ENCODE measurements at regions not wholly inside any gene's neighbourhood (a gene's known extent, or its start where the extent isn't known, plus 50 kb on each side); places are given as distances from the start of the nearest gene placed in this dataset.
"Not testable (repeated sequence)": the region's sequence is repeated elsewhere in the genome, so short reads cannot be mapped to it uniquely, and the experiment has no call there.

DNA sequence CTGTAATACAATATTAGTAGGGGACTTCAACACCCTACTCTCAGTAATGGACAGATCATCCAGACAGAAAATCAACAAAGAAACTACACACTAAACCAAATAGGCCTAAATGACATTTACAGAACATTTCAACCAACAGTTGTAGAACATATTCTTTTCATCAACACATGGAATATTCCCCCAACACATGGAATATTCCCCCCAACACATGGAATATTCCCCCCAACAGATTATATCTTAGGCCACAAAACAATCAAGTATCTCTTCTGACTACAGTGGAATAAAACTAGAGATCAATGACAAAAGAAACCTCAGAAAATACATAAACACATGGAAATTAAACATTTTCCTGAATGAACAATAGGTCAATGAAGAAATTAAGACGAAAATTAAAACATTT, 187.2 kb upstream of the RBBP8 start:
- DNase-seq, result no peak

DNA sequence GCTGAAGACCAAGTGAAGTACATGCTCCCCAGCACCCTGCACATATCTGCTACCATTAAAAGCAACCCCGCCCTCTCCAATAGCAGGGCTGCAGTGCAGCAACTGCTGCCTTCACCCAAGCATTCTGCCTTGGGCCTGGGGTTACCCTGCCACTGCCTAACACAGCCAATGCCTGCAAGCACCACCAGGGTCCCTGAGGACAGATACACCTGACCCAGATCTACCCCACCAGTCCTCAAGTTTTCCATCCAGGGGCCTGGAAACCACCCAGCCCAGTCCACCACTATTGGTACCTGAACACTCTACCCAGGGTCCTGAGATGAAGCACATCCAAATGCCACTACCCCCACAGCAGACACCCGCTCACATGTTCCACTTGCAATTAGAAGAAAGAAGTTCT, 181.1 kb upstream of the RBBP8 start:
- no peak for DNase-seq

DNA sequence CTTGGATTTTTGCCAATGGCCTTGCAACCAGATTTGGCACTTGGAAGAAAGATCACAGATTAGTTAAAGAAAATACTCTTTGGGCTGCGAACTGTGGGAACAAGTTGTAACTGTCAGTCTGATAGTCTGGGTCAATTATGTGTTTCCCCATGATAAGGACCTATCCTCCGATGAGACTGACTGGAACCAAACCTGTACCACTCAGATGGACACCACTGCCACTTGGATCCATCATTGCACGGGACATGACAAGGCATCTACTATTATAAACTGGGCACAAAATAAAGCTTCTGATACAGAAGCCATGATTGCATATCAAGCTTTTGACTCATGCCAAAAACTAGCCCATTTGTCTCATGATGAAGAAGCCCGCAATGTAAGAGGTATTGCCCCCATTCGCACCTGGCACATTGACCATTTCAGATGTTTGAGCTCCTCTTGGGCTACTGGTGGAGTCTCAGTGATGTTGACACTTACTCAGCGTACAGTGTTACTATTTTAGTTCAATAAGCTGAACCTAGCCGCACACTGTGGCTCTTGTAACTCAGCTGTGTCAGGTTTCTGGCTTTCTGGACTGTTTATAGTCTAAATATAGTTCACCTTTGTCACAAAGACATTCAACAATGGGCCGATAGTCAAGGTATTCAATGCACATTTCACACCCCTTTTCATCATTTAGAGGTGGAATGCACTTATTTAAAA, 179.8 kb upstream of the RBBP8 start:
- DNase-seq, result no peak

DNA sequence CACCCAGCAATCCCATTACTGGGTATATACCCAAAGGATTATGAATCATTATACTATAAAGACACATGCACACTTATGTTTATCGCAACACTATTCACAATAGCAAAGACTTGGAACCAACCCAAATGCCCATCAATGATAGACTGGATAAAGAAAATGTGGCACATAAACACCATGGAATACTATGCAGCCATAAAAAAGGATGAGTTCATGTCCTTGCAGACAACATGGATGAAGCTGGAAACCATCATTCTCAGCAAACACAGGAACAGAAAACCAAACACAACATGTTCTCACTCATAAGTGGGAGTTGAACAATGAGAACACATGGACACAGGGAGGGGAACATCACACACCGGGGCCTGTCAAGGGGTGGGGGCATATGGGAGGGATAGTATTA, 169.1 kb upstream of the RBBP8 start:
- not testable (repeated sequence) for DNase-seq

DNA sequence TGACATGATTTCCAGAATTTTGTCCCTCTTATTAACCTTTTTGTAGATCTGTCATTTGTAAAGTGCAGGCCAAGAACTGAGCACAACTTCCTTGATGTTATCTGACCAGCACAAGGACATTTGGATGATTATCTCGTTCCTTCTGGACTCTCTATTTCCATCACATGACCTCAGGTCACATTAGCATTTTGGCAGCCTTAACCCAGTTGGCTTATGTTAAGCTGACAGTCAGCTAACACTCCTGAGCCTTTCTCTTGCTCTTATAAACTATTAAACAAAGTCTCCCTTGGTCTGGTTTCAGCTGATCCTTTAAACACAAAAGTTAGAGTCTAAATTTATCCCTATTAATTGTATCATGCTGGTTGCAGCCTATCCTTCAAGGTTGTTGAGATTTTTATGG, 167.2 kb upstream of the RBBP8 start:
- DNase-seq, result no peak

DNA sequence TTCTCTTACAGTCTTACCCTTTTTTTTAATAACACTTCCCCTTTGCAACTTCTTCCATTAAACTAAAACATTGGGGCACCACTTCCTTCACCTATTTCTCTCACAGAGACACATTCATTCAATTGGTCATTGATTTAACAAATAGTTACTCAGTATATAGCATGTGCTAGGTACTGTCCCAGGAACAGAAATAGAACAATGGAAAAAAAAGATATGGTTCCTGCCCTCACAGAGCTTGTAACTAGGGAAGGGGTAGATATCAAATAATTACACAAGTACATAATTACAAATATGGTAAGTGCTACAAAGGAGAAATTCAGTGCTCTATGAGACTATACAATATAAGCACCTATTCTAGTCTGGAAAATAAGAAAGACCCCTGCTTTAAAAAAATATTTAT, 165.5 kb upstream of the RBBP8 start:
- no peak for DNase-seq

DNA sequence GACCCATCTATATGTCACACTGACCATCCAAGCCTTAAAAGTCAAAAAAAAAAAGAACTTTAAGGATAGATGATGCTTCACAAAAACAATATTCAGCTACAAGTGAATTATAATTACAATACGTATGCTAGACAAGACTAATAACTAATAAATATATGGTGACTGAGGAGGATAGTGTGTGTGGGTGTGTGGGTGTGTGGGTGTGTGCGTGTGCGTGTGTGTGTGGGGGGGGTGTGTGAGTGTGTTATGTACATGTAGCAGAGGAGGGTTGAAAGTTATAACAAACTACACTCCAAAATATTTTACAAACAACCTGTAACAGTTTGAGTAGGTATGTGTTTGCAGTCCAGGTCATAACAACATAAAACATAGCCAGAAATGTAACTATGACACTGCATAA, 159.2 kb upstream of the RBBP8 start:
- DNase-seq, result no peak

DNA sequence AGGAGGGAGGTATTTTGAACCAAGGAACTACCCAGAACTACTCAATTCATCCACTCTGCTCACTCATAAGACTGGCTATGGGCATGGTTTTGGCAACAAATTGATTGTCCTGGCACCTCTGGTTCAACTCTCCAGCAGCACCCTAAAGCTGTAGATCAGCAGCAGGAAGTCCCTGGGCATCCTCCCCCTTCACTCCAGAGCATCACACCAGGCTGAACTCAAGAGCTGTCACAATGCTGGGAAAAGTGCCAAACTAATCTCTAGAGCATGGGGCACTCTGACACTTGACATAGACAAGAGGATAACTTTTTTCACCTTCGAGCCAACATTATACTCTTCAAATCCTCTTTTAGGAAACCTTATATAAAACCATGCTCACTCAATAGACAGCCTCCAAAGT, 154.1 kb upstream of the RBBP8 start:
- peak; percentile 3 for DNase-seq

DNA sequence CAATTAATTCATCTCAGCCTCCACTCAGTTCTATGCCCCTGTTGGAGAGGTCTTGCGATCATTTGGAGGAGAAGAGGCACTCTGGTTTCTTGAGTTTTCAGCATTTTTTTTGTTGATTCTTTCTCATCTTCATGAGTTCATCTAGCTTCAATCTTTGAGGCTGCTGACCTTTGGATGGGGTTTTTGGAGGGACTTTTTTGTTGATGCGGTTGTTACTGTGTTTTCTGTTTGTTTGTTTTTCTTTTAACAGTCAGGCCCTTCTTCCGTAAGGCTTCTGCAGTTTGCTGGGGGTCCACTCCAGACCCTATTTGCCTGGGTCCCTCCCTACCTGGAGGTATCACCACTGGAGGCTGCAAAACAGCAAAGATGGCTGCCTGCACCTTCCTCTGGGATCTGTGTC, 149.9 kb upstream of the RBBP8 start:
- DNase-seq, result no peak

DNA sequence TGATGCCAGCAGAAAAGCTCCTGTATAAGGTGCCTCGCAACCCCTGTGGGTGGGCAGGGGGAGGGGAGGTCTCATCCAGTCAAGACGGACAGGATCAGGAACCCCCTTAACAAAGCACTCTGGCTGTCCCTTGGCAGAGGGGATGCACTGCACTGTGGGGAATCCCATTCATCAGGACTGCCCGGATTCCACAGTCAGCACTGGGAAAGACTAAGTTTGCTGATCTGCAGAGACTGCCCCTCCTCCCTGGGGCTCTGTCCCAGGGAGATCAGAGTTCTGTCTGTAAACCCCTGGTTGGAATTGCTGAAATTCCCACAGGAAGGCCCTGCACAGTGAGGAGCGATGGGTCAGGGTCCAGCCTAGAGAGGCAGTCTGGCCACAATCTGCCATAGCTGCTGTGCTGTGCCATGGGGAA, 149.5 kb upstream of the RBBP8 start:
- no peak for DNase-seq

DNA sequence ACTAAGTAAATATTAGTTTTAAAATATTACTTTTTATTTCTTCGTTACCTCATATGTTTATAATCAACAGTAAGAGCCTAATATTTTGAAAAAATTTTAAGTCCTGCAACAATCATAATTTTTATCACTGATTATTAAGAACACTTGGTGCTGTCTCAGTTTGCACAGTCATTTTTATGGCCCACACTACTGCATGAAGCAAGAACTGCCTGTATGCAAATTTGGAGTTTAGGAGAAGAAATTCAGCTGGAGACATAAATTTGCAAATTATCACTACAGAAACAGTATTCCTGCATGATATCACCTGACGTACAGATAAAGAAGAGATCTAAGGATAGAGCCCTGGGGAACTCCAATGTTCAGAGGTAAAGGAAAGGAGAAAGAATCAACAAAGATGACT, 144.1 kb upstream of the RBBP8 start:
- DNase-seq, result no peak

DNA sequence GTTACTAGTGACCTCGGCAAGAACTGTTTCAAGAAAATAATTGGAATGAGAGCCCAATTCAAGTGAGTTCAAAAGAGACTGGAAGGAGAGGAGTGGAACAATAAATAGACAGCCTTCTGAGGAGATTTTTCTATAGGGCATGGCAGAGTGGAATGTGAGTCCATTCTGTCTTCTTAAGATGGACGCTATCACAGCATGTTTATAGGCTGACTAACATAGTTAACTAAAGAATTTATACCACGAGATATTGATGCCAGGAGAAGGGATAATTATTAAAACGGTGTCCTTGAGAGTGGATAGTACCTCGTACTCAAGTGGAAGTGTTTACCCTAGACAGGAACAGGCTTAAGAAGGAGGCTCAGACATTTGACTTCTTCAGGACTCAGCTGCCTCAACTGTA, 143.5 kb upstream of the RBBP8 start:
- DNase-seq, result no peak

DNA sequence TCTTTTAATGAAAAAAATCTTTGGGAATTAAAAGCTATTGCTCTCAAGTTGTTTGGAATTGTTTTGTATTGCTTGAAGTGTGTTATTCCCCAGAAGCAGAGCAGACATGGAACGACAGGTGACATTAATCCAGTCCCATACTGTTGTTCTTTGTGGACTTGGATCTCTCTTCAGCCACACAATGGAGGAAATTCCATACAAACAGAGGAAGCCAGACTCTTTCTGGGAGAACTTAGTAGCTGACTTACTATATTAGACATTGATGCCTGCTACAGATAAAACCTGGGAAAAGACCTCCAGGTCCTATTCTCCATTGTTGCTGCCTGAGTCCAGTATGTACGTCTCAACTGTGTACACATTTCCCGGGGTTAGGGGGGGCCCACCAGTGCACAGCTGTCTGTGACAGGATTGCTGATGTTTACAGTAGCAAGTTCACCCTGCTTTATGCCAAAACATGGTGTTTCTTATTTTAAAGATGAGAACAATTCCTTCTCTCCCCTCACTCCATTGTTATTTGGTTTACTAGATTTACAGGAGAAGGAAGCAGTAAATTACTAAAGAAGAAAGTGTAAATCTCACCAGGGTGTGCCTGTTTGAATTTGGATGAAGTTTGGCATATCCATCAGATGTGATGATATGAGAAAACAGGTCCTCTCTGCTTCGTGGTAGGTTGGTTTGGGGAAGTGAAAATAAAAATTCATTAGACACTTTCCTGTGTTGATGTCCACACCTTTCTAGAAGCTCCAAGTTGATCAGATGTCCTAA, 142.4 kb upstream of the RBBP8 start:
- no peak for DNase-seq

DNA sequence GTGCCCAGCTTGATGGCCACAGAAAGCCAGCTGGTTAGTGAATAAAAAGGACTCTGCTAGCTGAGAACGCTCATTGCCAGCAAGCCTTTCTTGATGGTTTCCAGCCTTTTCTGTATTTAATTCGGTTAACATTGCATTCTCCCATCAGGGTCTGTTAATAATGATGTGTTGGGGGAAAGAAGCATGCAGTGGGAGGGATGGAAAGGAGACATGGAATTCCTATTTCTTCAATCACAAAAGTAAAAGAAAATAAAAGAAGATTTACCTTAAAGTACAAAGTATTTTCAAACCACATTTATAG, 141.9 kb upstream of the RBBP8 start:
- no peak for DNase-seq

DNA sequence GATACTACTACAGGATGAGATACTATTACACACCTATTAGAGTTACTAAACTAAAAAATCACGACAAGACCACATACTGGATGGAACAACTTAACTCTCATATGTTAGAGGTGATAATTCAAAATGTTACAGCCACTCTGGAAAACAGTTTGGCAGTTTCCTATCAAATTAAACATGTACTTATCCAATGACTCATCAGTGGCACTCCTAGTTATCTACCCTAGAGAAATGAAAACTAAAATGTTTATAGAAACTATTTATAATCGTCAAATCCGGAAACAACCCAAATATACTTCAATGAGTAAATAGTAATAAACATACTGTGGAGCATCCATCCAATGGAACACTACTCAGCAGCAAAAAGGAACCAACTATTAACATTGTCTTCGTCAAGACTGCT, 137.0 kb upstream of the RBBP8 start:
- DNase-seq, result no peak

DNA sequence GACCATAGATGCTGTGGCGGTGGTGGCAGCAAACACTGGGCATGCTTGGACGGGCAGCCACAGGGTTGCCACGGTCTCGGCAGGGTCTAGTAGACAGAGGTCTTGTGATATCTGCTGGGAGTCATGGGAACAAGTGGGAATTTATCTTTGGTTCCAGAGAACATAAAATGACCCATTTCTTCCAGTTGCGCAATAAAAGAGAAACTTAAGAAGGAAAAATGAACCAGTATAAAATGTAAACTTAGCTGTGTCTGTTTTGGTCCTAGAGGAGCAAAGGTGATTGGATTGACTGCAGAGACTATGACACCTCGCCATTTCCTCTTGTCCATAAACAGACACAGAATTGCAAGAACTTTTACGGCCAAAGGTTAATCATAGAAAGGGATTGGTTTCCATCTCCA, 132.6 kb upstream of the RBBP8 start:
- DNase-seq, result no peak

DNA sequence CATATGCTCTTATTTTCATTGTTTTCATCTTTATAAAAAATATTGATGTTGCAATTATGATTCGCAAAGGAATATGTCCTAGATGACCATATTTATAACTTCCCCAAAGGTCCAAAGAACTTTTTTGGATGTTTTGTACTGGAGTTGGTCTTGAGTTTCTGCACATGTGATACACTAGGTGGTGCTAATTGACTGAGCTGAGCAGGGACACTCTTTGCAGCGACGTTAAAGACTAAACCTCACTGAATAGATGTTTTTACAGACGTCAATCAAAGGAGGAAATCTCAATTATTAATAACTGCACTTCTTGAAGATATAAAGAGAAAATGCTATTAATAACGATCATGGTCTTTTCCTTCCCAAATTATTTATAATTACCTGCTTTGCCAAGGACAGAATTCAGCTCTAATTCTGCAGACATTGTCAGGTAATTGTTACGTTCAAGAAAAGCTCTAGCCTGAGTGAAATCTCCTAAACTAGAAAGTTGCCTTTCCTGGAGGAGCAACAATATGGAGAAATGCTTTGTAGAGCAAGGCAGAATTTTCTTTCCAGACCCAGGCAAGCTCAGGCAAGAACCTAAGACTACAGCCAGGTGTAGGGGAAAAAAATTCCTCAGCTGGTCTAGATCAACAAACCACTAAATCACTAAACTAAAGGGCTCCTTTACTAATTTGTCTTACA, 119.3 kb upstream of the RBBP8 start:
- peak; percentile 23 for DNase-seq

DNA sequence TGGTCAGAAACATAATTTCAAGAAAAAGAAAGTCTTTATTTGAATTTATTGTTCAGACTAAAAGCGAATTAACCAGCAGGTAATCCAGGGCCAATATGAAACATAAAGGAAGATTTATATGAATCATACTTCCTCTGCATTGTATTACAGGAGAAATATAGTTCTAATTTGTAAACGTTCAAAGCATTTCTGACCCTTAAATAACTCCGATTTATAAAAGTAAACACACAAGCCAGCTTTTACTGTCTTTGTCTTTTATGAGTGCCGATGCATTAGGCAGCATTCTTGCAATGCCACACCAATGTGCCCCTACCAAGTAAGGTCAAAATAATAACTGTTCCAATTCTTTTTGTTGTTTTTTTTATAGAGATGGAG, 118.8 kb upstream of the RBBP8 start:
- DNase-seq, result no peak

DNA sequence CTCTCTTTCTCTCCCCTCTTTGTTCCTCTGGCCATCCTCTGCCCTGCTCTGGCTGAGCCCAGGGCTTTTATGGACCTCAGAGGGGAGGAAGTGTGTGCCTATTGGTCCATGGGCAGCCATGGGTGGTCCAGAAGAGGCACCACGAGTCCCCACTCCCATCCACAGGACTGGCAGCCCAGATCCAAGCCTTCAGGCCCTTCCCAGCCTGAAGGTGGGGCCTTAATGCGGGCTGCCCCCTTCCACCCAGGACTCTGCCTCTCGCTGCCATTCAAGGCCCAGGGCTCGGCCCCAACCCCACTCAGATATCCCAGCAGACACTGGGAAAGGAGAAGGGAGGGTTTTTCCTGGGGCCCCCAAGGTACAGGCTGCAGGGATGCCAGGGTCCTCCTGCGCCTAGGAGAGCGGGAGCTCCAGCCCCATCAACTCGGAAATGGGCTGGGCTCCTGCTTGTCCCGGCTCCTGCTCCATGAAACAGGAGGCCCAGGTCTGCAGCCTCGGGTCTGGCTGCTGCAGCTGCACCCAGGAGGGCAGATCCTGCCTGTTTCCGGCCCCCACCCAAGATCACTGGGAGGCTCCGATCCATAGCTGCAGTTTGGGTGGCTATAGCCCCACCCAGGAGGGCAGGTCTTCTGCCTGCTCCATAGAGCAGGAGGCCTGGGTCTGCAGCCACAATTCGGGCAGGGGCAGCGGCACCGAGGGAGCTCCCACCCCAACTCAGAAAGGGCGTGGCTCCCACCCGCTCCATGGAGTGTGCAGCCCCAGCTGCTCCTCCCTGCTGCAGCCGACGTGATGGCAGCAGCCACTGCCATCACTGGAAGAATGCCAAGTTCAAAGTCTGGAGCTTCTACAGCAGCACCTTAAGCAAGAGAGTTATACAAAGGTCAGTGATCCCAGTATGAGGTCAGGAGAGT, 116.6 kb upstream of the RBBP8 start:
- no peak for DNase-seq

DNA sequence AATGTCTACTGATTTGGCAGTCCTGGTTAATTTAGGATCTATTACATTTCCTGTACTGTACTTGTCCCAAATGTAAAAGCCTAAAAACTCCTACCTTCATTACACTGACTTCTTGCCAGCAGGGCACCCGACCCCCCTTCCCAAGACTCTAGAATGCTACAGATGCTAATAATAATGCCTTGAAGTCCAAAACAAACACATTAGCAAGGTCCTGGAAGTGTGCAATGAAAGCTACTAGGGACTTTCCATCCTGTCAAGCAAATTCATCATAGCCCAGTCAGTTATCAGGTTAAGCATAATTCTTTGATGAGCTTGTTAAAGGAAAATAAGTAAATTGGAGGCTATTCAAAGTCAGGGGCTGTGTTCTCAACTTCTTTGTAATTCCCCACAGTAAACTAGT, 115.3 kb upstream of the RBBP8 start:
- no peak for DNase-seq

DNA sequence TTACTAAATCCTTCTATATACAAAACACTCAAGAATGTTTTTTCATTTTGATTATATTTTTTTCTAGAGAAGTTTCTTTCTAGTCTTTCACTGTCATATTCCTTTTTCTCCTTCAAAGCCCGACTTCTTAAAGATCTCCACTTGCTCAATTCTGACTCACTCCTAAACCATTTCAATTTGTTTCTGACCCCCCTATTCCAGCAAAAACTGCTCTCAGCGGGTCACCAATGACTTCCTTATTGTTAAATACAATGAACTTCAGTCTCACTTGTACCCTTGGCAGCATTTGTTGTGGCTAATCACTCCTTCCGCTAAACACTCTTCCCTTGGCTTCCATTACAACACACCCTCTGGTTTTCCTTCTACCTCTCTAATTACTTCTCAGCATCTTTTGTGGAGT, 111.1 kb upstream of the RBBP8 start:
- DNase-seq, result peak; percentile 44

DNA sequence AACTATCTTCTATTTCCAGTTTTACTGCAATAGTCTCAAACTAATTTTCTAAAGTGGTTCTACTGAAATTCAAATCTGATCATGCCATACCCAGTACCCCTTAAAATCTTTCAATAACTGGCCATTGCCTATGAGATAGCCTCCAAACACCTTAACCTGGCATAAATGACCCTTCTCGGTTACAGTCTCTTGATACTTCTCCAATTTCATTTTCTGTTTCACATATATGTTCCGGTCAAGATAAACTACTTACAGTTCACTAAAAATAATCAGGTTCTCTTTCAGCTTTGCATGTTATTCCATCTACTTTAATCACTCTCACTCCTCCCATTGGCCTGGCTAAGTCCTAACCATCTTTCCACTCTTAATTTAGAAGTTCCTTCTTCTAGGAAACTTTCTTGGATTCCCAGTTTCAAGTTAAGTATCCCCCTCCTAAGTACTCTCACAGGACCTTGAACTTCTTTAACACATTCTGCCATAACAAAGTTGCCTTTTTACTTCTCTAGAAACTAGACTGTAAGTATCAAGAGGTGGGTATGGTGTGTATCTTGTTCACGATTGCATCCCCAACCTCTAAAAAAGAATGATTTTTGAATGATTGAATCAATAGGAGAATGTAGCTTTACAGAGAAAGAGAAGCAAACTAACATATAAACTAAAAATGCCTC, 110.2 kb upstream of the RBBP8 start:
- DNase-seq, result no peak

DNA sequence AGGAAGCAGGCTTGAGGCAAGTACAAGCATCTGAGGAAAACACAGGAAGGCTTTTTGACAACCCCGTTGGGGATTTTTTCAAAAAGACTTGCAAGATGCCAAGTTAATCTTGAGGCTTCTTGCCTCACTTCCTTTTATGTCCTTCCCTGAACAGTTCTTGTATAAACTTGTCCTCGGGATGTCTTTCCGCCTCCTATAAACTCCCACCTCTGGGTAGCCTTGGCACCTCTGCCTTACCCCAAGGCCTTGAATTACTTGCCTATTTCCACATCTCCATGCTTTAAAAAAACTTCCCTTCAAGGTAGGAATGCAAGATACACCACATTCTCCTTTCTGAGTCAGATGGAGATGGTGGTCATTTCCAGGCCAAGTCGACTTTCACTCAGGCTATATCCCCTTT, 106.4 kb upstream of the RBBP8 start:
- DNase-seq, result no peak

All from fibroblast of skin of scalp (primary cell).